Germinal center (tissue), 1 donor: ENCODE measurements at regions not wholly inside any gene's neighbourhood (a gene's known extent, or its start where the extent isn't known, plus 50 kb on each side); places are given as distances from the start of the nearest gene placed in this dataset.
A peak's percentile ranks its signal among the peaks of the same experiment; 100 is the strongest.
"Not testable (repeated sequence)": the region's sequence is repeated elsewhere in the genome, so short reads cannot be mapped to it uniquely, and the experiment has no call there.

Source experiments
- DNase-seq: peaks from one replicate; pipeline ENCODE4 v3.0.0; 2012; ENCODE audit warnings: mixed read lengths, low spot score

DNA sequence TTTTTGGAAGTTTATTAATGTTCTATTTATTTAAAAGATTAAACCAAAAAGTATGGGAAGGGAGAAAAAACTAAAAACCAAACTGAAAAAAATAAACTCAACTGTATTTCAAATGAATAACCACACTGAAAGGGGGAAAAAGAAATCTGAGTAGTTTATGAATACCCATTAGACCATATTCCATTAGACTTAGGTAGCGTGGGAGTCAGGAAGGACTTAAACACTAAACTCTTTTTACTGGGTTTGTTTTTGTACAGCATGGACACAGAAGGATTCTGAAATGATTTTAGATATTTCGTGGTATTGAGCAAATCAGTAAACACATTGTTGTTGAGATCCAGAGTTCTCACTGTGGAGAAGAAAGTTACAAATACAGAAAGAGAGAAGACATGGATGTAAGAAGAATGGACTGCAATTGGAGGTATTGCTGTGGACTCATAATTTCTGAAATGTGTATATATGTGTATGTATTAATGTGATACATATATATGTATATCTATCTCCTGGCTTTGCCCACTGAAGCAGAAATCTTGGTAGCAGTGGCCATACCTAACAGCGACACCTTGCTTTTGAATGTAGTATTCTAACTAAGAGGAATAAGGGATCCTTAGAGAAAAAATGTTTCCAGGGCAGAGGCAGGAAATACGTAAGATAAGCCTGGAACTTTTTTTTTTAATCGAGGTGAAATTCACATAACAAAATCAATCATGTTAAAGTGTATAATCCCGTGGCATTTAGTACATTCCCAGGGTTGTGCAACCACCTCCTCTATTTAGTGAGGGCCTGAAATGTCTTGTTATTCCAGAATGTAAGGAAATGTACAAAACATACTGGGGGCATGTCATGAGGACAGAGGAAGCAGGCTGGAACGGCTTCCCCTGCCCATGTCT, 228.8 kb downstream of the SMARCA2 start:
- DNase-seq: no peak

DNA sequence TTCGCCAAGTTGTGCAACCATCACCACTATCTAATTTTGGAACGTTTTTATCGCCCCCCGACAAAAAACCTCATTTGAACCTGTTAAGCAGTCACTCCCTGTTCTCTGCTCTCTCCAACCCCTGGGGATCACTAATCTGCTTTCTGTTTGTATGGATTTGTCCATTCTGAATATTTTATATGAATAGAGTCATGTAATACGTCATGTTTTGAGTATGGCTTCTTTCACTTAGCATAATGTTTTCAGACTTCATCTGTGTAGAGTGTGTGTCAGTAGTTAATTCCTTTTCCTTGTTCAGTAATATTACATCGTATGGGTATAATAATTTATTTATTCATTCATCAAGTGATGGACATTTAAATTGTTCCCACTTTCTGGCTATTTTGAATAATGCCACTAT, 232.2 kb downstream of the SMARCA2 start:
- DNase-seq: no peak

DNA sequence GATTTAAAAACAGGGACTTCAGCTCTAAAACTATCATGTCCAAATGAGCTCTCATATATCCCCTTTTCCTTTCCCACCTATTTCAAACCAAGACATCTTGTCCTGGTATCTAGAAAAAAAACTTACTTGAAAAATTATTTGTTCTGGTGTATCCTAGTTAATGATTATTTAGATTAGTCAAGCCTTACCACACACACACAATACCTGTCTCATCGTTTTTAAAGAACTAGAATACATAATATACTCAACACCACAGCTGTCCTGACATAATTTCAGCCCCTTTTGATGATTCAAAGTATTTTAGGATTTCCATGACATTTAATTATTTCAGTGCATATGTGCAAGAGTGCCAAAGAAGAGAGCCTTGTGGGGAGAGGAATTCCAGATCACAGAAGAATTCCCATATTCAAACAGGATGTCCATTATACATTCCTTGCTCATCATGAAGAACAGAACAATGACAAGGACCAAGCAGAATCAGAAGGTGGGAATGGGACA, 233.7 kb downstream of the SMARCA2 start:
- no peak for DNase-seq

DNA sequence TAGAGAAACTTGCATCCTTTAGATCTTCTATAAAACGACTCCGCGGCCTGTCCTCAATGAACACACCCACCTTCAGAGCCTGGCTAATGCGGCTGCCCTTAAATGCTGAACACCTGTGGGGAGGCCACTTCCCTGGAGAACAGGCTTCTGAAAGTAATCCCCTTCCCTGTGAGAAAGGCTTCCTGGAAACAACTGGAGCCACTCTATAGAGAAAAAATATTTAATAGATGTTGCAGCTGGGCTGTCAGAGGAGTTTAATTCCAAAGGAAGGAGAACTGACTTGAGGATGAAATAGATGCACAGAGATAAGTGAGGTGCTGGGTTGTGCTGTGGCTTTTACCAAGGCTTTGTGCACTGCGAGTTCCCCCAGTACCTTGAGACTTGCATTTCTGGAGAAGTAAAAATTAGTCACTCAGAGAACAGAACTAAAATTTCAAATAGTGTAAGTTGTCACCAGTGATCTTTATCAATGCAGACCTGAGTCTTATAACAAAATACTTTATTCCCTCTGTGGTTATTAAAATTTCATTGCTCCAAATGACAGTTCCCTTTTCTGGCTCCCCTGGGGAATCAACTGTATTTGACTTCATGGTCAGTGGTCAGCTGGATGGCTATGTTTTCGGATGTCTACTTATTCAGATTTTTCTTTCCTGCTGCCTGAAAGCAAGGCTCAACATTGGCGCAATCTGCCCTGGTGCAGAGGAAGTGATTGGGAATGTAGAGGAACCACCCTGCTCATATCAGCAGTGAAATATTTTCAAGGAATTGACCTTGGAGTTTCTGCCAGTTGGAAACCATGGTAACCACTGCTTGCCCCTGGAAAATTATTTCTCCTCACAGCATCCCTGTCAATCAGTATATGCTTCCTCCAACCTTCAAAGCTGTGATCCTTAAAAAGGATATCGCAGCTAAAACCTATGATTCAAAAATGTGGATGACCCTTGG, 238.8 kb downstream of the SMARCA2 start:
- DNase-seq: no peak

DNA sequence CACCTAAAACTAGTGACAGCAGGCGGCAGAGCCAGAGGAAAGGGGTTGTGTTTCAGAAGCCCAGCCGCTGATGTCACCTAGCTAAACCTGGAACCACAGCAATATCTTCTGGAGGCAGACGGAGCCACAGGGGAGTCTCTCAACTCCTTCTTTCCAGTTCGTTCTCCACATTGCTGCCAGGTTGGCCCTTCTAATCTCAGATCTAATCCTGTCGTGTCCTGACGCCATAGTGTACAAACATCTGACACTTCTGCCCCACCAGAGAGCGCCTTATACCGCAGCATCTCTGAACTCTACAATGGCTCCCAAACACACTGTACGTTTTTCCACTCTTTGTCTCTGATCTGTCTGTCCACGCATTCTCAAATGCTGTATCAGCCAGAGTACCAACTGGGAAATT, 240.0 kb downstream of the SMARCA2 start:
- no peak for DNase-seq

DNA sequence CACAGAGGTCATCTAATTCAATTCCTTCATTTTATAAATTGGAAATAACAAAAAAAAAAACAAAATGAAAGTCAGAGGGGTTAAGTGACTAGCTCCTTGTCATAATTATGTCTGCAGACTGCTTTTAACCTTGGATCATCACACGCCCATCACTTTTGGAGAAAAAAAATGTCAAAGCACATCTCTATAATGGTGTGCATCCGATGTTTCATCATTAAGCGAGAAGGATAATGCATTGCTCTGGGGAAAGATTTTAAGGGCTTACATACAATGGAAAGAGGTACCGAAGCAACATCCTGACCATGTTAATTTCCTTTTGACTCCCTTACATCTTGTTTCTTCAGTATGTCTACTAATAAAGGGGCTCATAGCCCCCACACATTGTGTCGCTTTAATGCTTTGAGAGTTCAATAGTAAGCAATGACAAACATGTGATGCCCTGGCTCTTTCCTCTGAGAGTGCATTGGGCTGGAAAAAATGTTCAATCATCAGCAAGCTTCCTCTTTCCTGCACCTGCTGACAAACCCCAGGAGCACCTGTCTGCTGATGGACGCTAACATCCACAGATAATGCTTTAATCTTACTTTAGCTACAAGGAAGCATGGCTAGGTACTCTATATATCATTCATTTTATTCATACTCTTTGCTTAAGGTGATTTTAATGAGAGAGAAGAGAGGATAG, 242.2 kb downstream of the SMARCA2 start:
- DNase-seq: peak; percentile 56

DNA sequence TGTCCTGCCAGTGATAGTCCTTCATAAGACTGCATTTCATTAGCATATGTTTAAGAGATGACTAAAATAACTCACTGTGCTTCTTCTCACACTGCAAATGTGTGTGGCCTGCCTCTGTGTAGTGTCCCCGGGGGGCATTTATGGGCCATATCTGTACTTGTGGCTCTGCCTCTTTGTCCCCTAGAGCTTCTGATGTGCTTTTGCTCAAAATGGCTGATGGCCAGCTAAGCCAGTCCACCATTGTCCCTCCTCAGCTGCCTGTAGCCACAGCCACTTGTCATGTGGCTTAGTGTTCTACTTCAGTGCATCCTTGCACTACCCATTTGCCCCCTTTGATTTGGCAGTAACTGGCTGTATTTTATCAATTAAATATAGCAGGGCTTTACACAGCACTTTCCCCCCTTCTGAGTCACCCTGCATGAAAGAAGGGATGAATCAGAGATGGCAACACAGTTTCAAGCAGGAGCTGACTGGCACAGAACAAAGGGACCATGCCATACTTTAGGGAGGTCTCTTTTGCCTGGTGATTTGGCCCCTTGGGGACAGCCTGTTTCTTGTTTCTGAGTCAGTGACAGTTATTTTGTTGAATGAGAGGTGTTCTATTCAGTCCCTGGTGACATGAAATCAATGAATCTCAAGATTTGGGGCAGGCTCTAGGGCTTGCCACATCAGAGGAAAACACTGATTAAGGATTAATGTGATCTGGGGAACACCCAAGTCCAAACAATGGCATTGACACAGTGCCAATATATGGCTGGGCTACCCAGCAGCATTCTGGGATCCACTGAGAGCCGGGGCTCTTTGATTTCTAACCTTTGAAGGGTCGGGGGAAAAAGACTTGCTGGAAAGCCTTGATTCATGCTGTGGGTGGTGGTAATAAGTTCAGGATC, 245.5 kb downstream of the SMARCA2 start:
- DNase-seq: no peak

DNA sequence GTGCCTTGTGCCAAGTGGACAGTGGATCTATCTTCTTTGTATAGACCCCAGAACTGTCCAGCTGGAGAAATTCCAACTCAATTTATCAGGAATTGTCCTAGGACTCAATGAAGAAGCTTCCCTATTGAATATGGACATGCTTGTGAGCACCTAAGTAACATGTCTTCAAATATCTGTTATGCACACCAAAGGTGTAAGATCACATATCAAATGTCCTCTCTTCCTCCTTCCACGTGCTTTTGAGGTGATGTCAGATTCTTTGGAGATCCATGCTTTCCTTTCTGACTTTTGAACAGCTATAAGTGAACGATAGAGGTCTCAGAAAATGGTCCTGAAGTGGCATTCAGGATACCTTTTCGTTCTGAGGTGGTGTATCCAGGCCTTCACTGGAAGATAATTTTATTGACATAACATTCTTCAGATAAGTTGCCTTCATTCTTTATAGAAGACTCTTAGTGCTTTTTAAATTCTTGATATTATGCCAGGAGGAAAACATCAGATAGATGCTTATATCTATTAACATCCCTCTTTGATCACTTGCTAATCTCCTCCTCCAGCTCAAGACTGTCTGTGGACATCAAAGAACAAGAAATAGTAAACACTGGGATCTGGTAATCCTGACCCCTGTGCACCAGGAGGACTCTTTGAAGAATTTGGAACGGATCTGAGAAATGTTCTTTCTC, 246.4 kb downstream of the SMARCA2 start:
- no peak for DNase-seq

DNA sequence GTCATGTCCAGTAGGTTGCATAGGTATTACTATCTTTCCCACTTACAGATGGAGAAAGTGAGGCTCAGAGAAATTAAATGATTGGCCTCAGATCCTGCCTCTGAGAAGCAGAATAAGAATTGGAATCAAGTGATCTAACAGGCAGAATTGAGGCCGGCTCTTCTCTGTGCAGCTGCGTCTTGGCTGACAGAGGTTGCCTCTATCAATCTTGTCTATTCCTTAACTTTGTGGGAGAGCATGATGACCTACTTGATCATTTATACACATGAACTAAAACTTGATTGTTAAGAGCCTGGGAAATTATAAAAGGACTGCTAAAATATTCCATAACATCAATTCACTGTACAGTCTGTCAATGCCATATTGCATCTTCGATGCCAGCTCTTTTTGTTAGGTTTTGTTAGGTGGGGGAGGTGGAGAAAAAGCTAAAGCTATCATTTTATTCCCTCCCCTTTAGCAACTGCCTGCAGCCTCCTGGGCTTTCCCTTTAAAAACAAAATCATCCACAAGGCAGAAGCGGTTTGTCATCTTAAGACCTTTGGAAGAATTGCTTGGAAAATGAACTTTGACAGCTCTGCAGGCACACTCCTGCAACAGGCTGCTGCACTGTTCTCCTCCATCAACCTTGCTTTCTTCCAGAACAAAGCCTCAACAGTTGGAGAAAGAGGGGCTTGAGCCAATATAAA, 247.4 kb downstream of the SMARCA2 start:
- no peak for DNase-seq

DNA sequence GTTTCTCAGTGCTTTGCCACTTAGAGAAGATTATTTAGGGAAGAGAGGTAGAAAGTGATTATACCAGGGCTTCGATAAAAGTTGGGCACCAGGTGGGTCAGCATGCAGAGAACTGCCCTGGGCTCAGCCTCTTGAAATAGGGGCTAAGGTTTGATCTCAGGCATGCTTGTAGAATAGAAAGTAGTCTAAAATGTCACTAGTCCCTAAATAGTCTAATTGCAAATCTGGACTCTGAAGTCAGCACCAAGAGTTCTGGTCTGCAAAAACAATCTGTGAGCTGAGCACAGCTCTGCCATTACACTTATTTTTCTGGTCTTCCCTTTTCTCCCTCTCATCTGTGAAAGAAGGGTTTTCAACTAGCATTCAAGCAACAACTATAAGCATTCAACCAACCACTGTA, 248.0 kb downstream of the SMARCA2 start:
- DNase-seq: no peak

DNA sequence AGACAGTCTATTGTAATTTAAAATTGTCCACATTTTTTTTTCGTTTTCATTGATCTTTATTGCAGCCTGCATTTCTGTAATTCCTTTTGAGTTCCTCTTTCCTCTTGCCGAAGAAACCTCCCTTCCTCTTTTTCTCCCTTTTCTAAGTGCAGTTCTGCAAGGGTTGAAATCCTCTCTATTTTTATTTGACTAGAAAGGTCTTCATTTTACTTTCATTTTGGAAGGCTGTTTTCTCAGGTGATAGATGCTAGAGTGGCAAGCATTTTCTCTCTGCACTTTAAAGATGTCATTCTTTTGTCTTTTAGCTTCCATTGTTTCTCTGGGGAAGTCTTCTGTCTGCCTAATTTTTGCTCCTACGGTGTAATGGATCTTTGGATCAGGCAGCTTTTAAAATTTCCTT, 248.5 kb downstream of the SMARCA2 start:
- peak; percentile 15 for DNase-seq

DNA sequence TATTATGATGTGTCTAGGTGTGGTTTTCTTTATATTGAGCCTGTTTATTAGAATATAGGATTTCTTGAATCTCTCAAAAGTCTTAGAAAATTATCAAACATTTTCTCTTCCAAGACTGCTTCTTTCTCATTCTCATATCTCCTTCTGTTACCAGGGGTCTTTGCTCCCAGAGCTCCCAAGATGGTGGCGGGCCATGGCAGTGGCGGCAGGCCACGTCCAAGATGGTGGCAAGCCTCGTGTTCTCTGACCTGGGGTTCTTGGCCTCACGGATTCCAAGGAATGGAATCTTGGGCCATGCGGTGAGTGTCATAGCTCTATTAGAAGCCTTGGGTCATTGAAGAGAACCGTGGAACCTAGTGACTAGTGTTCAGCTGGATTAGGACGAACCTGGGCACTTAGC, 248.9 kb downstream of the SMARCA2 start:
- DNase-seq: no peak

DNA sequence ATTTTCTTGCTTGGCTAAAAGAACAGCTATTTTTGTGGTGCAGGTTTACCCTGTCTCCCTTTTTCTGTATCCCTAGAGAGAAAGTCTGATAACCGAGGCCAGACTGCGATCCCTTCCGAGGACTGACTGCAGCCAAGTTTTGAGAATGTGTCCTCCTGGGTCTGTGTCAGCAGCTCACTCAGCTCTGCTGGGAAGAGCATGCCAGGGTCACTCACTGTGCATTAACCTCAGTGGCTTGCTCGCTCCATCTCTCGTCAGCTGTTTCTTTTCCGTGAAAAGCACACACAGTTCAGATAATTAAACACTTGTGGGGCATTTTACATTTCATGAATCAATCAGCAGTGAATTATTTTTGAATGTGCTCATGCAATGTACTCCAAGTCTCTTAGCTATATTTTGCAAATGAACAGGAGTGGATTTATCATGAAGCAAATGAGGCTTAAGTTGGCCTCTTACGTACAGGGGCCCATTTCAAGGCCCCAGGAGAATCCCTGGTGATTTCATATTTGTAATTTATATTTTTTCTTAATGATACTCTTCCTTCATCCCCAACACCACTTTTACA, 252.1 kb downstream of the SMARCA2 start:
- no peak for DNase-seq

DNA sequence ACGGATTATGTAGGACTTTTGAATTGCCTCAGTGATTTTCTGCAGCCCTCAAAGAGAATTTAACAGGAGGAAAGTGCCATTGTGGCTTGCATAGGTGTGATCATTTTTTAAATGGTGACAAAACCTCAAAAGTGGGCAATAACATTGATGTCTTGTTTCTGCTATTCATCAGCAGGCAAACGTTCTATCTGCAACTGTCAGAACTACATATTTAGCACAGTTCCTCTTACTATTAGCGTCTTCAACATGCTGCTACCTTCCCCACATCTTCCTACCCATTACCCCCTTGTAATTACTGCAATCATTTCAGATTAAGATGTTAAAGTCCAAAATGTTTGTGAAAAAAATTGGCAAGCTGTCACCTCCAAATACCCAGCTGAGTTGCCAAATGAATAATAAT, 254.6 kb downstream of the SMARCA2 start:
- DNase-seq: no peak

DNA sequence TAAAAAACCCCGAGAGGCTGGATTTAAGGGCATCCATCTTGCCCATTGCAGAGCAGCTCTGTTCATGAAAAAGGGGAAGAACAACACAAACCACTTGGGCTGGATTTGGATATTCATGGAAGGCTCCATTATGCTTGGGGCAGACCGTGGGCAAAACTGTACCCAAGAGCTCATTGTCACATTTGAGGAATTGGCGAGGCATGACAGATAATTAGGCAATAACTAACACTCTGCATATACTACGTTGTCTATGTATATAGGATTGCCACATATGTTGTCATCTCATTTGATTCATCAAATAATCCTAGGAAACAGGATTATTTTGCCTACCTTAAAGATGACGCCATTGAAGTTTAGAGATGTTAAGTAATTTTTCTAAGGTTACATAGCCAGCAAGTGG, 255.4 kb downstream of the SMARCA2 start:
- DNase-seq: no peak

DNA sequence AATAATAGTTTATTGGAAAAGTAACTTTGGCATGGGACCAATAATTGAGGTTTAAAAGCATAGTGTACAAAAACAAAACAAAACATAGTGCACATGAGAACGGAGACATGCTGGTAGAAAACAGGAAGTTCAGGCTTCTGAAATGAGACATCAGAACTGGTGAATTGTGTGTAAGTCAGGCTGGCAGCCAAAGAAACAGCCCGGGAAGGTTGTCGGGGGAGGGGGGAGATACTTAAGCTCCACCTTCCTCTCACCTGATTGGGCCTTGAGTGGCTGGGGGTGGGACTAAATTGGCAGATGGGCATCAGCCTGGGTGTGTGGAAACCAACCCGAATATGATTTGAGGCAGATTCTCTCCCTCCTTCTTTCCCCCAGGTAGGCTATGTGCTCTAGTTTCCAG, 256.3 kb downstream of the SMARCA2 start:
- peak; percentile 69 for DNase-seq

DNA sequence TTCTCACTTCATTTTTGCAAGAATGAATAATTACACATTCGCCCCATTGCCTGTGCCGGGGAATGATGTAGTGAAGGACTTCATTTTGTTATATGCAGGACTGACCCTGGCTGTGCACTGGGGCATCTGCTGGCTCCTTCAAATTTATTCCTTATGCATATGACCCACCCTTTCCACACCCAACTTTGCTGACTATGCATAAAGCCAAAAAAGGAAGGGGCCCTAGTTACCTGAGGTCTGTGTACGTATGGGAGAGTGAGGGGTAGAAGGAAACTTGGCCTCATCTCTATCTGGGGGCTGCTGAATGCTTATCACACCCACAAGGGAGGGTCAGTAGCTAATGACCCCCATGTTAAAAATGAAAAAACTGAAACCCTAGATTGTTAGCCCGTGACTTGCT, 259.6 kb downstream of the SMARCA2 start:
- DNase-seq: no peak

DNA sequence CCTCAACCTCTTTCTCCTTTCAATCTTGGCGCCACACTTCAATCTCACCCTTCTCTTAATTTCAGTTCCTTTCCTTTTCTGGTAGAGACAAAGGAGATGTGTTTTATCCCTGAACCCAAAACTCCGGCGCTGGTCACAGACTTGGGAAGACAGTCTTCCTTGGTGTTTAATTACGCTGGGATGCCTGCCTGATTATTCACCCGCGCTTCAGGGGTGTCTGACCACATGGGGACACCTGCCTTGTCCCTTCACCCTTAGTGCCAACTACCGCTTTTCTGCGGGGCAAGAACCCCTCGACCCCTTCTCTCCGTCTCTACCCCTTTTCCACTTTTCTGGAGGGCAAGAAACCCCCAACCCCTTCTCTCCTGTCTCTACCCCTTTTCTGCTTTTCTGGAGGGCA, 261.1 kb downstream of the SMARCA2 start:
- no peak for DNase-seq

DNA sequence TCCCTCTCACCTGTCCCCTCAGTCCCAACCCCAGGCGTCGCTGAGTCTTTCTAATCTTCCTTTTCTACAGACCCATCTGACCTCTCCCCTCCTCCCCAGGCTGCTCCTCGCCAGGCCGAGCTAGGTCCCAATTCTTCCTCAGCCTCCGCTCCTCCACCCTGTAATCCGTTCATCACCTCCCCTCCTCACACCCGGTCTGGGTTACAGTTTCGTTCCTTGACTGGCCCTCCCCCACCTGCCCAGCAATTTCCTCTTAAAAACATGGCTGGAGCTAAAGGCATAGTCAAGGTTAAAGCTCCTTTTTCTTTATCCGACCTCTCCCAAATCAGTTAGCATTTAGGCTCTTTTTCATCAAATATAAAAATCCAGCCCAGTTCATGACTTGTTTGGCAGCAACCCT, 262.0 kb downstream of the SMARCA2 start:
- DNase-seq: not testable (repeated sequence)

DNA sequence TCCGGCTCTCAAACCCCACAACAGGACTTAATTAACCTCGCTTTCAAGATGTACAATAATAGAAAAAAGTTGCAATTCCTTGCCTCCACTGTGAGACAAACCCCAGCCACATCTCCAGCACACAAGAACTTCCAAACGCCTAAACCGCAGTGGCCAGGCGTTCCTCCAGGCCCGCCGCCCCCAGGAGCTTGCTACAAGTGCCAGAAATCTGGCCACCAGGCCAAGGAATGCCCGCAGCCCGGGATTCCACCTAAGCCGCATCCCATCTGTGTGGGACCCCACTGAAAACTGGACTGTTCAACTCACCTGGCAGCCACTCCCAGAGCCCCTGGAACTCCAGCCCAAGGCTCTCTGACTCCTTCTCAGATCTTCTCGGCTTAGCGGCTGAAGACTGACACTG, 262.5 kb downstream of the SMARCA2 start:
- not testable (repeated sequence) for DNase-seq
